Activated naive CD8-positive, alpha-beta T cell treated with anti-CD3 and anti-CD28 coated beads, Interleukin-2, amount 50 U/mL, for 24 hours (primary cell): ENCODE measurements at regions not wholly inside any gene's neighbourhood (a gene's known extent, or its start where the extent isn't known, plus 50 kb on each side); places are given as distances from the start of the nearest gene placed in this dataset.

Source experiments
- ATAC-seq: fragments of 150-1000 bp; cut with Tn5 transposase; one replicate; pipeline ENCODE4 v1.10.0; 2021
- DNase-seq: peaks from one replicate; pipeline ENCODE4 v3.0.0; 2021
- H3K27ac Mint-ChIP-seq: one replicate; pipeline ENCODE4 v1.8.0; 2021; ENCODE audit warnings: mild to moderate bottlenecking, mixed read lengths
- H3K27me3 Mint-ChIP-seq: one replicate; pipeline ENCODE4 v1.8.0; 2021; ENCODE audit warnings: mixed read lengths
- H3K36me3 Mint-ChIP-seq: one replicate; pipeline ENCODE4 v1.8.0; 2021; ENCODE audit warnings: low read depth, mixed read lengths
- H3K4me1 Mint-ChIP-seq: one replicate; pipeline ENCODE4 v1.8.0; 2021; ENCODE audit warnings: mixed read lengths
- H3K4me3 Mint-ChIP-seq: one replicate; pipeline ENCODE4 v1.8.0; 2021; ENCODE audit warnings: mild to moderate bottlenecking, moderate library complexity, mixed read lengths
- H3K9me3 Mint-ChIP-seq: one replicate; pipeline ENCODE4 v1.8.0; 2021; ENCODE audit warnings: mixed read lengths

- no peak overlapping the region for H3K4me3 Mint-ChIP-seq
- no peaks in the 10 kb centered on the region for H3K9me3 Mint-ChIP-seq
- H3K4me1 Mint-ChIP-seq = peaks cover 5% of the 10 kb centered on the region
- no peaks in the 10 kb centered on the region for H3K36me3 Mint-ChIP-seq
- H3K27me3 Mint-ChIP-seq = peaks cover 2% of the 10 kb centered on the region
- DNase-seq (no peak), ATAC-seq (no peak)
- no peak overlapping the region for H3K27ac Mint-ChIP-seq
These were observed 288.3 kb upstream of the TCF4 start for GRCh38 chr18:55876254-55876653.

DNA sequence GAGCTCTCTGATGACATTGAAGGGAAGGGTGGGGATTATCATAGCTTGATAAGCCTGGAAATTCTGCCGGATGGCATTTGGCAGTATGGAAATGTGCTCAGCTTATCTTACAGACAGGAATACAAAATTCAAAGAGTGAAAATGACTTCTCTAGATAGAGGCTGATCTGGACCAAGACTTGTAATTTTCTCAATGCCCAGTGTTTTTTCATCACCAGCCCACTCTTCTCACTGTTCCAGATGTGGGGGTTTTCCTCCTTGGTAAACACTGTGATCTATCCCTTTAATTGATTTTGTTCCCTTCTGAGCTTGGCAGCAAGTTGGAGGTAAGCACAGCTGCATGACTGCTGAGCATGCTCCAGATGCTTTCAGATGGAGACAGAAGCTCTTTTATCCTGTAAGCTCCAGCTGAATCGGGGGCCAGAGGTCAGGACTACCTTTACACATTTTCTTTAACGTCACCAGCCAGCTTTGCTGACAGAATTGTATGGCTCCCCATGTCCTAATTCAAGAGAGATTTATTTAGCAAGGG lies 287.4 kb upstream of the TCF4 start:
- Mint-ChIP-seq H3K4me1 (peaks cover 5% of the 10 kb centered on the region), H3K27ac (no peak overlapping the region), H3K9me3 (no peaks in the 10 kb centered on the region), H3K36me3 (no peaks in the 10 kb centered on the region), H3K4me3 (no peak overlapping the region), H3K27me3 (peaks cover 2% of the 10 kb centered on the region)
- no peak for DNase-seq
- ATAC-seq = no peak

DNA sequence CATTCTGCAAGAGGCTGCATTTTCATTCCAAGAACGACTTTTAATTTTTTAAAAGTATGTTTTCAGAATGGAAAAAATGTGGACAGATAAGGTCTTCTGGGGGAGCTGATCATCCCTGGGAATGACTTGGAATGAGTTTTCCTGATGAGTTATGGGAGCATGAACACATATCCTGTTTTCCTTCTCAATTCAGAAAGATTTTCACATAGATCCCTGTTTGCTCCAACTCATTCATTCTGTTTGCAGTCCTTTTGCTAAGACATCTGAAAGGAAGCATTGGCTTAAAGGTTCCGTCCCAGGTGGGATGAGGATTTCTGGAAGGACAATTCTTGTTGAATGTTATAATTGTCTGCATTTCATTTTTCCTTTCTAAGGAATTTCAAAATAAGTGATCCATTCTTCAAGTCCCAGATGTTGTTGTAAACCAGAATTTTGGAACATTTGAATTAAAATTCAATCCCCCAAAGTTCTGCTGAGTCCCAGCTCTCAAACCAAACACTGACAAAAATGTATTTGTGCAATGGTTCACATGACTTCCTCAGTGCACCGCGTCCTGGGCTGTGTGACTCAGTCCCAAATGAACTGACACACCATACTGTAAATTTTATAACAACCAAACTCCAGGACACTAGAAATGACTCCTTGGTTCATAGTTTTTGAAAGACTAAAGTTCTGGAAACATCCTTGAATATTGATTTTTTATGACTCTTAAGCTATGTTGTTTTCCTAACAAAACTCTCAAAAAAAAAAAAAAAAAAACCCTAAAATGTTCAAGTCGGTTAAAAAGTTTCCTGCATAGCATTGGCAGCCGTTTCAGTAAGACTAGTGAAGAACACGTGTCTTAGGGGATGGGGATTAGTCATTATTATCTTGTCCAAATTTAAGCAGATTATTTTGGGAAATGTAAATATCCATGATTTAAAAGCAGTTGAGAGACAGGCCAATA lies 281.8 kb upstream of the TCF4 start:
- DNase-seq (no peak), ATAC-seq (no peak)
- Mint-ChIP-seq H3K27ac (no peak overlapping the region), H3K4me1 (no peaks in the 10 kb centered on the region), H3K9me3 (no peaks in the 10 kb centered on the region), H3K36me3 (no peaks in the 10 kb centered on the region), H3K27me3 (no peaks in the 10 kb centered on the region), H3K4me3 (no peak overlapping the region)

DNA sequence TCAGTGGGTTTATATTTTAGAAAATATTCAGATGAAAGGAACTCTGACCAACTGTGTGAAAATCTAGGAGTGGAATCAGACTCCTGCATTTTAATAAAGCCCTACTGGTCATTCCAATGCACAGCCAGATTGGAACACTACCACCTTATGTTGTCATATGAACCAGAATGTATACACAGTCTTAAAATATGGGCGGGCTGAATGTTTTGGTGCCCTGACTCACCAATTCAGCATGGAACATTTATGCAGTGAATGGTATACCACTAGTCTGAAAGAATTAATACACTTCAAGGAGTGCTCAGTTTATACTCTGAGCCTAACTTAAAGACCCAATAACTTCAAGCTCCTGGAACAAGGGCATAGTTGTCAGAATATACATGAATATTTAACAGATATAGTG lies 280.9 kb upstream of the TCF4 start:
- DNase-seq (no peak), ATAC-seq (no peak)
- no peaks in the 10 kb centered on the region for H3K9me3 Mint-ChIP-seq
- no peak overlapping the region for H3K4me3 Mint-ChIP-seq
- H3K27me3 Mint-ChIP-seq = no peaks in the 10 kb centered on the region
- H3K27ac Mint-ChIP-seq = no peak overlapping the region
- no peaks in the 10 kb centered on the region for H3K4me1 Mint-ChIP-seq
- no peaks in the 10 kb centered on the region for H3K36me3 Mint-ChIP-seq

GRCh38 chr18:55866886-55867285 lies 278.9 kb upstream of the TCF4 start:
- H3K4me1 Mint-ChIP-seq = no peaks in the 10 kb centered on the region
- no peak for DNase-seq
- H3K36me3 Mint-ChIP-seq = no peaks in the 10 kb centered on the region
- H3K4me3 Mint-ChIP-seq = no peak overlapping the region
- no peaks in the 10 kb centered on the region for H3K9me3 Mint-ChIP-seq
- H3K27me3 Mint-ChIP-seq = no peaks in the 10 kb centered on the region
- no peak for ATAC-seq
- no peak overlapping the region for H3K27ac Mint-ChIP-seq

DNA sequence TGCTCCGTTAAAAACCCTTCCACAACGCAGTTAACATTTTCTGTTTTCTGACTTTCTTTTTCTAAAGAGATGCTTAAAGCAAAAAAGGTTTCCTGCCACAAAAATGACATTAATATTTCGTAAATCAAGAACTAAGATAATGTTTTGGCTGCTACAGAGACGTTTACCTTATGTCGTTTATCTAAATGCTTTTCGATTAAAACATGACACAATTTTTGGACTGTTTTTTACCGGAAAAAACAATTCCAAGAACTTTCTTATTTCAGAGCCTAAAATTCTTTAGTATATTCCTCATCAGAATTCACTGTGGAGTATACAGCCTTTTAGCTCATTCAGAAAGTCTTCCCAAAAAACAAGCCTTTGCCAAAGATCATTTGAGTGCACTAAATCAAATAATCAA lies 278.0 kb upstream of the TCF4 start:
- DNase-seq = no peak
- H3K27me3 Mint-ChIP-seq = no peaks in the 10 kb centered on the region
- no peak overlapping the region for H3K27ac Mint-ChIP-seq
- no peak for ATAC-seq
- H3K4me1 Mint-ChIP-seq = no peaks in the 10 kb centered on the region
- H3K4me3 Mint-ChIP-seq = no peak overlapping the region
- no peaks in the 10 kb centered on the region for H3K36me3 Mint-ChIP-seq
- no peaks in the 10 kb centered on the region for H3K9me3 Mint-ChIP-seq

DNA sequence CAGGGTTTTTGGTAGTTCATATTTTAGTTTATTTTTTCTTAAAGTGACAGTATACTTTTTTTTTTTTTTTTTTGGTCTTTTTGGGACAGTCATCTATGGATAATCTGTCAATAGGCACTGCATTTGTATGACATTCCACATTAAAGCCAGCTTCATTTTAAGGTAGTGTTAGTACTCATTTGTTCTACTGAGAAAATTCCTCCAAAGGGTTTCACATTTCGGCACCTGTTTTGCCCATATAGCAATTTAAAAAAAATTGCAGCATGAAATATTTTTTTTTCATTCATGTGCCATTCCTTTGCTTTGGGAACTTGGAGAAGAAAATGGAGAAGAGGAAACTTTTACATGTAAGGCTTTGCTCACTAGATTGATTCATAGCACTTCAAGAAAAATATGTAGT lies 276.3 kb upstream of the TCF4 start:
- Mint-ChIP-seq H3K27me3 (no peaks in the 10 kb centered on the region), H3K4me1 (no peaks in the 10 kb centered on the region), H3K36me3 (no peaks in the 10 kb centered on the region), H3K4me3 (no peak overlapping the region), H3K9me3 (no peaks in the 10 kb centered on the region), H3K27ac (no peak overlapping the region)
- no peak for ATAC-seq
- DNase-seq = no peak

GRCh38 chr18:55863876-55864275 lies 275.9 kb upstream of the TCF4 start:
- no peak for ATAC-seq
- Mint-ChIP-seq H3K9me3 (no peaks in the 10 kb centered on the region), H3K4me3 (no peak overlapping the region), H3K36me3 (no peaks in the 10 kb centered on the region), H3K4me1 (no peaks in the 10 kb centered on the region), H3K27ac (no peak overlapping the region), H3K27me3 (no peaks in the 10 kb centered on the region)
- DNase-seq = no peak

DNA sequence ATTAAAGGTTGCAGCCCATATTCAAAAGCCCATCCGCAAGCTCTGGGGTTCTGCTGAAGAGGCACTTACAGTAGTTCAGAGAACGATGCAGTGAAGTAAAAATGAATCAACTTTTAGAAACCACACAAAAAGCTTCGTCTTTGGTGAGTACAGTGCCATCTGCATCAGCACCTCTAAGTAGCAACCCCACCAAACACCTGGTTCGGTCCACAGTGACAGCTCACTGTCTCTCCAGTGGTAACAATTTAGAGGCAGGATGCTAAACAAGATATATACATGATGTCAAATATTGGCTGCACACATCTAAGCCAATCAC lies 275.4 kb upstream of the TCF4 start:
- Mint-ChIP-seq H3K4me3 (no peak overlapping the region), H3K4me1 (no peaks in the 10 kb centered on the region), H3K36me3 (no peaks in the 10 kb centered on the region), H3K9me3 (no peaks in the 10 kb centered on the region), H3K27me3 (no peaks in the 10 kb centered on the region), H3K27ac (no peak overlapping the region)
- ATAC-seq (no peak), DNase-seq (no peak)

DNA sequence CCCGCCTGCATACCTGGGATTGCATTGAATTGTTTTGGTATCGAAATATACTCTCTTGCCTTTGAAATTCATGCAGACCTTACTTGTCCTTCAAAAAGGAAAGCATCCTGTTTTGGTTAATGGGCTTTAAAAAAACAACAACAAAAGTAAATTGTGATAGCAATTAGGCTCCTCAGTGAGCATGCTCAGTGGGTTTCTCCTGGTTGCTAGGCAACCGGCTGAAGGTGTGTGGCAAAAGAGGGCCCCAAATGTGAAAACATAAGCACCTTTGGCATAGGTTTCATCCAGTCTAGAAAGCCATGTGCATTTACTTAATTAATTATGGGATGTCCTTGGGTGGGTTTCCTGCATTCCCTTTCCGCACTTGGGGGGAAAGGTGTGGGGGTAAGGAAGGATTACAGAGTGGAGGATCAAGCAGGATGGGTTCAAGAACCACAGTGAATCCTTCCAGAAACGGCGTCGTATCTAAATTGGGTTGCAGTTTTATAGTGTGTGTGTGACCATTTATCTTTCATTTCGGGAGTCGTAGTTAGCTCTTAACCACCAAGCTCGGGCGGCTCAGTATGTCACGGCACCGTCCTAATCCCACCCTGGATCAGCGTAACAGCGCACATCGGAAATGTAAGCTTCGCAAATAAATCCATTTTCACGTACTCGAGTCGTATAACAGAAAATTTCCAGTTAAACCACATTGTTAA lies 274.9 kb upstream of the TCF4 start:
- Mint-ChIP-seq H3K4me3 (no peak overlapping the region), H3K36me3 (no peaks in the 10 kb centered on the region), H3K27ac (no peak overlapping the region), H3K27me3 (no peaks in the 10 kb centered on the region), H3K4me1 (no peaks in the 10 kb centered on the region), H3K9me3 (no peaks in the 10 kb centered on the region)
- ATAC-seq = no peak
- no peak for DNase-seq

- no peak overlapping the region for H3K27ac Mint-ChIP-seq
- H3K36me3 Mint-ChIP-seq = no peaks in the 10 kb centered on the region
- ATAC-seq = no peak
- no peaks in the 10 kb centered on the region for H3K4me1 Mint-ChIP-seq
- no peak overlapping the region for H3K4me3 Mint-ChIP-seq
- H3K27me3 Mint-ChIP-seq = no peaks in the 10 kb centered on the region
- no peak for DNase-seq
- H3K9me3 Mint-ChIP-seq = no peaks in the 10 kb centered on the region
These were observed 273.3 kb upstream of the TCF4 start for GRCh38 chr18:55861266-55861665.

- Mint-ChIP-seq H3K9me3 (peaks cover 6% of the 10 kb centered on the region), H3K4me1 (no peaks in the 10 kb centered on the region), H3K27me3 (no peaks in the 10 kb centered on the region), H3K27ac (no peak overlapping the region), H3K4me3 (no peak overlapping the region), H3K36me3 (no peaks in the 10 kb centered on the region)
- ATAC-seq = no peak
- no peak for DNase-seq
These were observed 270.9 kb upstream of the TCF4 start for GRCh38 chr18:55858661-55859515.

DNA sequence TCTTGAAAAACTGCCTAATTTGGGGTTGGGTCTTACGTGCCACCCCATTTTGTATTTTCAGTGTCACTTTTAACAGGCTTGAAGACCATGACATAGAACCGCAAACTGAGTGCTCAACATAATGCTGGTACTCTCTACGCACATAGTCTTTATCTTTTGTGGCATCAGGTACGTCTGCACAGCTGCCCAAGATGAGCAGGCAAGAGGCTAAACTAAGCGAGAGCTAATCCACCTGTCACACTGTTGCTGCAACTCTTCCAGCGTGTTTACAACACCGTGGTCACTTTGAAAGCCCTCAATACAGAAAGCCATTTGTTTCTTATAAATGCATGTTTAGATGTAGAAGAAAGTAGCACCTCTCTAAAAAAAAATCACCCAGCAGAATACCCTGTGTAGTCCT lies 270.0 kb upstream of the TCF4 start:
- H3K4me1 Mint-ChIP-seq = no peaks in the 10 kb centered on the region
- H3K4me3 Mint-ChIP-seq = no peak overlapping the region
- H3K36me3 Mint-ChIP-seq = no peaks in the 10 kb centered on the region
- H3K9me3 Mint-ChIP-seq = peaks cover 6% of the 10 kb centered on the region
- no peak overlapping the region for H3K27ac Mint-ChIP-seq
- DNase-seq = no peak
- no peak for ATAC-seq
- H3K27me3 Mint-ChIP-seq = no peaks in the 10 kb centered on the region

- Mint-ChIP-seq H3K4me1 (no peaks in the 10 kb centered on the region), H3K4me3 (no peak overlapping the region), H3K9me3 (peaks cover 6% of the 10 kb centered on the region), H3K27me3 (no peaks in the 10 kb centered on the region), H3K36me3 (no peaks in the 10 kb centered on the region), H3K27ac (no peak overlapping the region)
- ATAC-seq = no peak
- no peak for DNase-seq
These were observed 269.4 kb upstream of the TCF4 start for GRCh38 chr18:55857409-55857808.
